ENCODE measurements at regions not wholly inside any gene's neighbourhood (a gene's known extent, or its start where the extent isn't known, plus 50 kb on each side); places are given as distances from the start of the nearest gene placed in this dataset.

- no peak for DNase-seq
Observed at GRCh38 chr18:44473394-44474066, 207.2 kb upstream of the SETBP1 start.

GRCh38 chr18:44474067-44474411 is 206.6 kb upstream of the SETBP1 start:
- no peak for DNase-seq

- DNase-seq, result no peak
Observed at GRCh38 chr18:44474591-44474990, 206.1 kb upstream of the SETBP1 start.

GRCh38 chr18:44482761-44483160 is 197.9 kb upstream of the SETBP1 start:
- no peak for DNase-seq

GRCh38 chr18:44495151-44495550 is 185.5 kb upstream of the SETBP1 start:
- DNase-seq, result no peak

GRCh38 chr18:44497311-44497710 is 183.4 kb upstream of the SETBP1 start:
- no peak for DNase-seq

GRCh38 chr18:44497757-44498490 is 182.8 kb upstream of the SETBP1 start:
- DNase-seq, result no peak

GRCh38 chr18:44500808-44501610 is 179.7 kb upstream of the SETBP1 start:
- DNase-seq, result no peak

GRCh38 chr18:44502221-44502620 is 178.5 kb upstream of the SETBP1 start:
- no peak for DNase-seq

- no peak for DNase-seq
Observed at GRCh38 chr18:44502790-44503189, 177.9 kb upstream of the SETBP1 start.

GRCh38 chr18:44503854-44504253 is 176.8 kb upstream of the SETBP1 start:
- no peak for DNase-seq

- DNase-seq, result no peak
Observed at GRCh38 chr18:44507729-44508325, 172.9 kb upstream of the SETBP1 start.

- DNase-seq, result no peak
Observed at GRCh38 chr18:44508474-44508873, 172.2 kb upstream of the SETBP1 start.

GRCh38 chr18:44509048-44509447 is 171.6 kb upstream of the SETBP1 start:
- no peak for DNase-seq

GRCh38 chr18:44510390-44510789 is 170.3 kb upstream of the SETBP1 start:
- no peak for DNase-seq

GRCh38 chr18:44513233-44513632 is 167.5 kb upstream of the SETBP1 start:
- DNase-seq, result no peak

GRCh38 chr18:44514106-44514505 is 166.6 kb upstream of the SETBP1 start:
- DNase-seq, result no peak

GRCh38 chr18:44514766-44515165 is 165.9 kb upstream of the SETBP1 start:
- DNase-seq, result no peak

- no peak for DNase-seq
Observed at GRCh38 chr18:44516450-44516849, 164.2 kb upstream of the SETBP1 start.

GRCh38 chr18:44517136-44517535 is 163.6 kb upstream of the SETBP1 start:
- no peak for DNase-seq

GRCh38 chr18:44518091-44518615 is 162.5 kb upstream of the SETBP1 start:
- no peak for DNase-seq

- no peak for DNase-seq
Observed at GRCh38 chr18:44518666-44519065, 162.0 kb upstream of the SETBP1 start.

- DNase-seq, result peak; percentile 32
Observed at GRCh38 chr18:44520981-44521667, 159.6 kb upstream of the SETBP1 start.
